Hematopoietic multipotent progenitor cell treated with erythropoietin and hydrocortisone succinate and interleukin-3 and kit ligand, for 6 days (in vitro differentiated cells): ENCODE measurements at regions not wholly inside any gene's neighbourhood (a gene's known extent, or its start where the extent isn't known, plus 50 kb on each side); places are given as distances from the start of the nearest gene placed in this dataset.

Experiments
- DNase-seq: peaks from one replicate; pipeline ENCODE4 v3.0.0-alpha.2; 2015

- DNase-seq: no peak
Measured at GRCh38 chrX:17206584-17206983, 168.4 kb upstream of the NHS start.

- no peak for DNase-seq
Measured at GRCh38 chrX:17214962-17215361, 160.0 kb upstream of the NHS start.

DNA sequence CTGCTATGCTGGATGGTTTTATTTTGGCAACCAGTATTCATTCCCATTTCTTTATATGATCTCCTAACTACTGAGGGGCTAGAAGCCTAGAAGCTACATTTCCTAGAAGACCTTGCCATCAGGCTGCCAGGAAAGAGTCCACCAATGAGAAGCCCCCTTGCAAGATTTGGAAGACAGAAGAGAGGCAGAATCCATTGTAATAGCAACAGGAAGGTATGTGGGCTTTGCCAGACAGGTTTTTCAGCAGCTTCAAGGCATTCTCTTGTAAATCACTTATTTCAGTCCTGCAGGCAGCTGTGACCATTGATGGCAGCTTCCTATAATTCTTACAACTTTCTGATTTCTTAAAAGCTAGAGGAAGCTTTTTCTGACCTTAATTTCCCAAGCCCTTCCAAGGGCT lies 148.3 kb upstream of the NHS start:
- DNase-seq: no peak

GRCh38 chrX:17237146-17237545 lies 137.9 kb upstream of the NHS start:
- DNase-seq: no peak

DNA sequence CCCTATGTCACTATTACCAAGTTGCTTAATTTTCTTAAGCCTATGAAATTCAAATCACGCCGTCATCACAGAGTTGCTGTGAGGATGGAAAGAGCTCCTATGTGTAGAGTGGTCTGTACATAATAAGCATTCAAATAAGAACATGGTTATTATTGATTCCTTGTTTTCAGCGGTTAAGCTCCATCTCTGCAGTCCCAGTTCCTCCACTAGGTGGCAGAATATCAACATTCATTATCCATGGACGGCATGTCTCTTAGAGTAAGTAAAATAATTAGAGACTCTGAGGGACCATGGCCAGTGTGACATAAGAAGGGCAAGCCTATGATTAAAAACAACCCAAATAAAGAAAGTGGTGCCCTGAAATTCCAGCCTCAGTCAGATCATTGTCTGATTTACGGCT lies 132.5 kb upstream of the NHS start:
- DNase-seq: peak; percentile 64

DNA sequence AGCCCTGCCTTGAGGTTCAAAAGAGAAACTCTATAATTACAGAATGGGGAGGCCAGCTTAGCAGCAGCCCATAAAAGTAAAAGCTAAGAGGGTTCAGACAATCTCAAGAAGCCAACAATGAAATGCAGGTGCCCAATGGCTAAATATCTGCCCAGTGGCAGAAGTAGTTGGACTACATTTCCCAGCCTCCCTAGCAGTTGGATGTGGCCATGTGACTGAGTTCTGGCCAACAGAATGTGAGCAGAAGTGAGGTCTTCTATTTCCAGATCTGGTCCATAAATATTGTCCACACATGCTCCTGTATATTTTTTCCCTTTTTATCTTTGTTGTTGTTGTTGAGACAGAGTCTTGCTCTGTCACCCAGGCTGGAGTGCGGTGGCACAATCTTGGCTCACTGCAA lies 127.9 kb upstream of the NHS start:
- no peak for DNase-seq

- no peak for DNase-seq
Measured at GRCh38 chrX:17262123-17262522, 112.9 kb upstream of the NHS start.

DNA sequence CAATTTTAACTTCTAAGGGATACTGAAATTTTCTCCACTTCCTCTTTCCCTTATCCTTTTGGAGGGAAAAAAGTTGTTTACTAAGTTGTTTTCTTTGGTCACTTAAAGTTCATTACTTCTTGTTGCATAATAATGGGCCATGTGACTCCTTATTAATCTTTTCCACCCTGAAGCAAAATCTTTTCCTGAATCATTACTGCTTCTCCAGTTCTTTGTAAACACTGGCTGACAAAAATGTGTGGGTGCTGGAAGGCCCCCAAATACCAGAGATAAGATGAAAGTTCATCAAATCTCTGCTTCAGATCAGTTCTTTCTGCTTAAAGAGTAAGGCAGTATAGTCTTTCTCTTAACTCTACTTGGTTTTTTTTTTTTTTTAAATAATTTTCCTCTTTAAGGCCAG lies 108.9 kb upstream of the NHS start:
- DNase-seq: no peak

- DNase-seq: no peak
Measured at GRCh38 chrX:17278961-17279360, 96.0 kb upstream of the NHS start.

DNA sequence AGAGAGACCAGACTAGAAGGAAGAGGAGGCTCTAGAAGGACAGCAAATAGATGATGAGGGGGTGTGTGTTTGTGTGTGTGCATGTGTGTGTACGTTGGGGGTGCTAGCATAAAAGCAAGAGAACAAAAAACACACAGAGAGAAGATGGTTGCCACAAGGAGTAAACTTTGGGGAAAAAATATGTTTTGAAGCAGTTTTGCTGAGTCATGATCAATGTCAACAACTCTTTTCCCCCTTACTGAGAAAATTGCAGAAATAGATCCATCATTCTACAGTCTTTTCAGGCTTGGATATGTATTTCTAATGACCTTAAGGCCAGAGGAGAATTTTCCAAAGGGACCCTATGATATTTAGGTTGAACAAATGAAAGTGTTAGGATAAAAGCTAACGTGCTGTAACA lies 89.0 kb upstream of the NHS start:
- no peak for DNase-seq

DNA sequence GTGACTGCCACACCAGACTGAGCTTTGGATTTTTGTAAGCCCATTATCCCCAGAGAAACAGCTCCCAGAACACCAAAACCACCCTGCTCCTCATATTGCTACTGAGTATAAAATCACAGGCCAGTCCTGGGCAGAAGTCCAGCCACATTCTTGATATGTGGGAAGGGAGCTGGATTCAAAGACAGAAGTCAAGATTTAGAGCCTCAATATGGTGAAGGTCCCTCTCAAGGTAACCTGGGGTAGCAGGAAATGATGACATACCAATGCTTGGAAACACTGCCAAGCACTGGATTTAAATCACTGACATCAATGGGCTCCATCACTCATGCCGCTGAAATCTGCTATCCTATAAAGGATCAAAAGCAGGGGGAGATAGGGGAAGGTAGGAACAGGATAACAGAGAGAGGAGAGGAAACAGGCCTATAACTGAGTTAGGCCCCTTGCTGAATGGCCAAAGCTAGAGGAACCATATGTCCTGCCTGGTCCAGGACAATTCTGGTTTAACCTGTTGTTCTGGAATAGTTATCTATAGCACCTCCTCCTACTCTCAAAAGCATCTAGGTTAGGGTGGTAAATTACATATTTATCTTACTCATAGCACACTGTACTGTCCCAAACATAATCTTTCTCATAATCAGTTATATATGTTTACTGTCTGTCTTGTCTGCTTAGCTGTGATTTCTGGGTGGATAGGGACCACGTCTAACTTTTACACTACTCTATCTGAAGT lies 83.7 kb upstream of the NHS start:
- DNase-seq: no peak

- no peak for DNase-seq
Measured at GRCh38 chrX:17292111-17292527, 82.9 kb upstream of the NHS start.

DNA sequence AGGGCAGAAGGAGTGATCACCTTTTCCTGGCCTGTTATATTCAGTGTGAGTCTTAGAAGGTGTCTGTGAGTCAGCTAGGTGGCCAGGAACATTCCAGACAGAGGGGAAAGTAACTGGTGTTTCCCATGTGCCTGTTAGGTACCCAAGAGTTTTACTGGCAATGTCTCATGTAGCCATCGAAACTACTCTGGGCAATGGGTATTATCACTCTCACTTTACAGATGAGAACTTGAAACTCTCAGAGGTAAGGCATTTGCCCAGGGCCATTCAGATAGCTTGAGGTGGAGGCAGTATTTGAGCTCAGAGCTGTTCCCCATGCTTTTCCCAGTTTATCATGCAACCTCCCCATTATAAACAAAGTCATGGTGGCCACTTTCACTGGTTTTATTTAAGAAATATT lies 80.4 kb upstream of the NHS start:
- DNase-seq: no peak

GRCh38 chrX:17295791-17296190 lies 79.2 kb upstream of the NHS start:
- DNase-seq: no peak

DNA sequence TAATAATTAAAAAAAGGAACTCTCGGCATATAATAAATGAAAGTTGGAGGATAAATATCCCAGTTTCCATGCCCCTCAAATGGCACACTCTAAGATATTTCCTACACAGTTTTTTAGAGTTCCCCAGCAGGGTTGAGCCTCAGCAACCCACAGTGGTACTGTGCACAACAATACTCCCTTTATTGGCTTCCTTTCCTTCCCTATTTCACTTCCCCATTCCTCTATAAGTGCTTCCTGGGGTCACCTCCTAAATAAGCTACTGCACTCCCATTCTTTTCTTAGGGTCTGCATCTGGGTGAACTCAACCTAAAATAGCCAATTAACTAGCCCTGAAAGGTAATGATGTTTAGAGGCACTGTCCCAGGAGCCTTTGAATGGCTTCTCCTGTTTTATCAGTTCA lies 76.4 kb upstream of the NHS start:
- no peak for DNase-seq

DNA sequence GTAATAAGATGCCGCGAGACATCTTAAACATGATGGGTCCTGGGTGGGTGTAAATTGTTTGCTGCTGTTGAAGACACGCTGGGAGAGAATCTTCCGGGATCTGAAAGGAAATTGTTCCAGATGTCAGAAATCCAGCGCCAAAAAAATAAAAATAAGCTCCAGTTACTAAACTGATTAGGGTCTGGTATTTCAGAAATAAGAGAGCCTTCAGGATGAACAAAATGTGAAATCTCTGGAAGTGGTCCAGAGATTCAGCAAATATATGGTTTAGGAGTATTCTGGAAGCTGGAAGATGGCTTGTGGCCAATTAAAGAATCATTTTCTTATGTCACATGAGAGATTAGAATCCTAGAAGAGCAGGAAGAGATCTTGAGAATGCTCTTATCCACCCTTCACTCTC lies 75.8 kb upstream of the NHS start:
- DNase-seq: no peak

- no peak for DNase-seq
Measured at GRCh38 chrX:17323397-17323796, 51.6 kb upstream of the NHS start.
